ENCODE measurements at regions not wholly inside any gene's neighbourhood (a gene's known extent, or its start where the extent isn't known, plus 50 kb on each side); places are given as distances from the start of the nearest gene placed in this dataset.

- H3K4me3 ChIP-seq (ENCODE audit: low read depth, low read length) = no peak overlapping the region
- no peak for DNase-seq (ENCODE audit: low read depth)
- TF ChIP-seq MYC (IDR thresholded peaks at IDR 0.05; ENCODE audit: low read depth, low read length) (no peak), MAX (IDR thresholded peaks at IDR 0.05; ENCODE audit: low read depth, low read length) (no peak), POLR2A (IDR thresholded peaks at IDR 0.05; ENCODE audit: extremely low read depth, insufficient read length) (no peak), CTCF (IDR thresholded peaks at IDR 0.05; ENCODE audit: low read depth, low read length) (no peak)
Observed at GRCh38 chr3:514192-514591, 317.6 kb downstream of the CHL1 start.

- TF ChIP-seq POLR2A (IDR thresholded peaks at IDR 0.05; ENCODE audit: extremely low read depth, insufficient read length) (no peak), MYC (IDR thresholded peaks at IDR 0.05; ENCODE audit: low read depth, low read length) (no peak), MAX (IDR thresholded peaks at IDR 0.05; ENCODE audit: low read depth, low read length) (no peak), CTCF (IDR thresholded peaks at IDR 0.05; ENCODE audit: low read depth, low read length) (no peak)
- no peak for DNase-seq (ENCODE audit: low read depth)
- no peak overlapping the region for H3K4me3 ChIP-seq (ENCODE audit: low read depth, low read length)
Observed at GRCh38 chr3:519026-519425, 322.5 kb downstream of the CHL1 start.

GRCh38 chr3:522888-523287, 326.3 kb downstream of the CHL1 start:
- DNase-seq (ENCODE audit: low read depth) = no peak
- TF ChIP-seq CTCF (IDR thresholded peaks at IDR 0.05; ENCODE audit: low read depth, low read length) = no peak
- no peak for TF ChIP-seq MYC (IDR thresholded peaks at IDR 0.05; ENCODE audit: low read depth, low read length)
- TF ChIP-seq POLR2A (IDR thresholded peaks at IDR 0.05; ENCODE audit: extremely low read depth, insufficient read length) = no peak
- TF ChIP-seq MAX (IDR thresholded peaks at IDR 0.05; ENCODE audit: low read depth, low read length) = no peak
- H3K4me3 ChIP-seq (ENCODE audit: low read depth, low read length) = no peak overlapping the region

GRCh38 chr3:525415-525814, 328.9 kb downstream of the CHL1 start:
- no peak overlapping the region for H3K4me3 ChIP-seq (ENCODE audit: low read depth, low read length)
- no peak for TF ChIP-seq POLR2A (IDR thresholded peaks at IDR 0.05; ENCODE audit: extremely low read depth, insufficient read length)
- no peak for TF ChIP-seq MAX (IDR thresholded peaks at IDR 0.05; ENCODE audit: low read depth, low read length)
- TF ChIP-seq MYC (IDR thresholded peaks at IDR 0.05; ENCODE audit: low read depth, low read length) = no peak
- TF ChIP-seq CTCF (IDR thresholded peaks at IDR 0.05; ENCODE audit: low read depth, low read length) = no peak
- DNase-seq (ENCODE audit: low read depth) = no peak

- no peak overlapping the region for H3K4me3 ChIP-seq (ENCODE audit: low read depth, low read length)
- no peak for DNase-seq (ENCODE audit: low read depth)
- no peak for TF ChIP-seq MAX (IDR thresholded peaks at IDR 0.05; ENCODE audit: low read depth, low read length)
Observed at GRCh38 chr3:535566-536416, 339.2 kb downstream of the CHL1 start.

- no peak for DNase-seq (ENCODE audit: low read depth)
- no peak overlapping the region for H3K4me3 ChIP-seq (ENCODE audit: low read depth, low read length)
- TF ChIP-seq MYC (IDR thresholded peaks at IDR 0.05; ENCODE audit: low read depth, low read length) (no peak), MAX (IDR thresholded peaks at IDR 0.05; ENCODE audit: low read depth, low read length) (no peak), POLR2A (IDR thresholded peaks at IDR 0.05; ENCODE audit: extremely low read depth, insufficient read length) (no peak)
Observed at GRCh38 chr3:536417-536813, 339.9 kb downstream of the CHL1 start.
